Fibroblast of lung (primary cell): ENCODE measurements at regions not wholly inside any gene's neighbourhood (a gene's known extent, or its start where the extent isn't known, plus 50 kb on each side); places are given as distances from the start of the nearest gene placed in this dataset.

Source experiments
- EZH2 ChIP-seq: IDR thresholded peaks from 2 replicates; pipeline ENCODE4 v1.5.1; 2012; ENCODE audit warnings: low read length, control low read depth, mild to moderate bottlenecking; ENCODE audit errors: missing control alignments
- TF ChIP-seq, protein P1 (sequence below), 2 donors: IDR thresholded peaks in 1 of 2; conservative IDR thresholded peaks in 1 of 2; 1 replicate in 1 of 2; 2 replicates in 1 of 2; pipeline ENCODE4 v1.5.1; 2011 to 2012; ENCODE audit warnings: low read length in 2 of 2, control low read depth in 1 of 2, inconsistent platforms in 1 of 2, low read depth in 1 of 2, mild to moderate bottlenecking in 1 of 2

DNA sequence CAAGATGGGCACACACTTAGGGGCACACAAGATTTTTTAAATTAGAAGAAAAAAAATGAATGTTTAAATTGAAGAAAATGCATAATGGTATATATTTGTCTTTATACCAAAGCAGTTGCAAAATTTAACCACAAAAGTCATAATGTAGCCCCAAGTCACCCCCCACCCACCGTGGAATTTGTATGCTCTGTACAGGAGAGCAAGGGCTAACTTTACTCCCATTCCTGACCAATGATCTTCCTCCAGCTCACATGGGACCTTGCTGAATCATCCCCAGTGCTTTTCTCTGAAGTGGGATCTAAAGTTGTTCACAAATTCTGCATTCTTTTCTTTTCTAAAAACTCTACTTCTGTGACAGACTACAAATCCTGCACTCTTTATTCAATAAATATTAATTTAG is 597.0 kb downstream of the UQCRFS1 start:
- TF ChIP-seq, protein P1, sequence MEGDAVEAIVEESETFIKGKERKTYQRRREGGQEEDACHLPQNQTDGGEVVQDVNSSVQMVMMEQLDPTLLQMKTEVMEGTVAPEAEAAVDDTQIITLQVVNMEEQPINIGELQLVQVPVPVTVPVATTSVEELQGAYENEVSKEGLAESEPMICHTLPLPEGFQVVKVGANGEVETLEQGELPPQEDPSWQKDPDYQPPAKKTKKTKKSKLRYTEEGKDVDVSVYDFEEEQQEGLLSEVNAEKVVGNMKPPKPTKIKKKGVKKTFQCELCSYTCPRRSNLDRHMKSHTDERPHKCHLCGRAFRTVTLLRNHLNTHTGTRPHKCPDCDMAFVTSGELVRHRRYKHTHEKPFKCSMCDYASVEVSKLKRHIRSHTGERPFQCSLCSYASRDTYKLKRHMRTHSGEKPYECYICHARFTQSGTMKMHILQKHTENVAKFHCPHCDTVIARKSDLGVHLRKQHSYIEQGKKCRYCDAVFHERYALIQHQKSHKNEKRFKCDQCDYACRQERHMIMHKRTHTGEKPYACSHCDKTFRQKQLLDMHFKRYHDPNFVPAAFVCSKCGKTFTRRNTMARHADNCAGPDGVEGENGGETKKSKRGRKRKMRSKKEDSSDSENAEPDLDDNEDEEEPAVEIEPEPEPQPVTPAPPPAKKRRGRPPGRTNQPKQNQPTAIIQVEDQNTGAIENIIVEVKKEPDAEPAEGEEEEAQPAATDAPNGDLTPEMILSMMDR (conservative IDR thresholded peaks at IDR 0.05 in 1 of 2, IDR thresholded peaks at IDR 0.05 in 1 of 2; ENCODE audit: low read depth in 1 of 2, low read length in 2 of 2), result no peak
- no peak for TF ChIP-seq EZH2
